ENCODE measurements at regions not wholly inside any gene's neighbourhood (a gene's known extent, or its start where the extent isn't known, plus 50 kb on each side); places are given as distances from the start of the nearest gene placed in this dataset.

DNA sequence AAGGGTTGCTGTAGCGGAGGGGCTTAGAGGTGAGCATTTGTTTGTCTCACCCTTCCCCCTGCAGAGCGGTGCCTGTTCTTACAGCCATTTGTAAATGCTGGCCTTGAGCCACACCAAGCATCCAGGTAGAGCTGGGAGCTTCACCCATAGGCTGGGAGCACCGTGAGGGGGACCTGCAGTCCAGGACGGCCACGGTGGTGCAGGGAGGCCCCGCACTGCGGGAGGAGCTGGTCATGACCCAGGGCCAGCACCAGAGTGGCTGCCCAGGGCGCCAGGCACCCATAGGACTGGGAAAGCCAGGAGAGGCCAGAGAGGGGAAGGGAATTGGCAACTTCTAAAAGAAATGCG, 197.3 kb upstream of the ADAMTS16 start:
- TF ChIP-seq TAF1 (IDR thresholded peaks at IDR 0.05; ENCODE audit: borderline replicate concordance, insufficient read depth, low read length) (no peak), SIN3A (IDR thresholded peaks at IDR 0.05; ENCODE audit: borderline replicate concordance, insufficient read depth, low read length) (no peak), FOXP2 (optimal IDR thresholded peaks at IDR 0.05; ENCODE audit: borderline replicate concordance, extremely low read depth, extremely low read length, insufficient read depth) (no peak)

DNA sequence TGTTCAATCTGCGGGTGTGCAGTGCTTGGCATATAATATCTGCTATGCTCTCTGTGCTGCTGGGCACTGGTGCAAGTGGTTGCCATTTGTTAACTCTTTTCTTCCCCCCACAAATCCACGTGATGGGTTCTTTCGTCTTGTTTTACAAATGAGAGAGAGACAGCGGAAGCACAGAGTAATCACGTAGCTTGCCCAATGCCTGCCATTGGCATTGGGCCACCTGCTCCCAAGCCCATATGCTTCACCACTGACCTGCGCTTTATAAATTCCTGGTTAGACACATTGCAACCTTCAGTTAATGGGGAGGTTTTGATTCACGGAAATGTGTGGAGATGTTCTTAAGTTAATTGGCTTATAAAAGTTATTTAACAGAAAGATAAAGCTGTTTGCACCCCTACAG, 194.8 kb upstream of the ADAMTS16 start:
- no peak for TF ChIP-seq POLR2AphosphoS5 (IDR thresholded peaks at IDR 0.05; ENCODE audit: low read depth, low read length)
- no peak for TF ChIP-seq SIN3A (IDR thresholded peaks at IDR 0.05; ENCODE audit: borderline replicate concordance, insufficient read depth, low read length)
- TF ChIP-seq, protein P1, sequence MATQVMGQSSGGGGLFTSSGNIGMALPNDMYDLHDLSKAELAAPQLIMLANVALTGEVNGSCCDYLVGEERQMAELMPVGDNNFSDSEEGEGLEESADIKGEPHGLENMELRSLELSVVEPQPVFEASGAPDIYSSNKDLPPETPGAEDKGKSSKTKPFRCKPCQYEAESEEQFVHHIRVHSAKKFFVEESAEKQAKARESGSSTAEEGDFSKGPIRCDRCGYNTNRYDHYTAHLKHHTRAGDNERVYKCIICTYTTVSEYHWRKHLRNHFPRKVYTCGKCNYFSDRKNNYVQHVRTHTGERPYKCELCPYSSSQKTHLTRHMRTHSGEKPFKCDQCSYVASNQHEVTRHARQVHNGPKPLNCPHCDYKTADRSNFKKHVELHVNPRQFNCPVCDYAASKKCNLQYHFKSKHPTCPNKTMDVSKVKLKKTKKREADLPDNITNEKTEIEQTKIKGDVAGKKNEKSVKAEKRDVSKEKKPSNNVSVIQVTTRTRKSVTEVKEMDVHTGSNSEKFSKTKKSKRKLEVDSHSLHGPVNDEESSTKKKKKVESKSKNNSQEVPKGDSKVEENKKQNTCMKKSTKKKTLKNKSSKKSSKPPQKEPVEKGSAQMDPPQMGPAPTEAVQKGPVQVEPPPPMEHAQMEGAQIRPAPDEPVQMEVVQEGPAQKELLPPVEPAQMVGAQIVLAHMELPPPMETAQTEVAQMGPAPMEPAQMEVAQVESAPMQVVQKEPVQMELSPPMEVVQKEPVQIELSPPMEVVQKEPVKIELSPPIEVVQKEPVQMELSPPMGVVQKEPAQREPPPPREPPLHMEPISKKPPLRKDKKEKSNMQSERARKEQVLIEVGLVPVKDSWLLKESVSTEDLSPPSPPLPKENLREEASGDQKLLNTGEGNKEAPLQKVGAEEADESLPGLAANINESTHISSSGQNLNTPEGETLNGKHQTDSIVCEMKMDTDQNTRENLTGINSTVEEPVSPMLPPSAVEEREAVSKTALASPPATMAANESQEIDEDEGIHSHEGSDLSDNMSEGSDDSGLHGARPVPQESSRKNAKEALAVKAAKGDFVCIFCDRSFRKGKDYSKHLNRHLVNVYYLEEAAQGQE (IDR thresholded peaks at IDR 0.05; ENCODE audit: insufficient read depth in 1 of 2, low read depth in 2 of 2, low read length in 2 of 2): no peak
- no peak for TF ChIP-seq FOXP2 (optimal IDR thresholded peaks at IDR 0.05; ENCODE audit: borderline replicate concordance, extremely low read depth, extremely low read length, insufficient read depth)
- TF ChIP-seq TAF1 (IDR thresholded peaks at IDR 0.05; ENCODE audit: borderline replicate concordance, insufficient read depth, low read length): no peak

DNA sequence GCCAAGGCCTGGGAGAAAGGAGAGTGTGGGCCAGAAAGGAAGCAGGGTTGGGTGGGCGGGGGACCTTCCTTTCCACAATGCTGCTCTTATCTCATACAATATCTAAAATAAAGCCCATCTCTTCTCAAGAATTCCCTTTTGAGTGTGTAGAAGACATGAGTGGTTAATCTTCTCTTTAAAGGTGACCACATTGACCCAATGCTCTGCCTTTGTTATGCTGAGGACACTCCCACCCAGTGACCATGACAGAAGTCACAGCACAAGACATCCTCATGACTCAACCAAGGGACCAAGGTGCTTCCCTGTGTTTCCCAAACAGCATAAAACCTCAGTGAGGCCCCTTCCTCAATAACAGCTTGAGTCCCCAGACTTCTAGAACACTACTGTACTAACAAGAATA, 193.0 kb upstream of the ADAMTS16 start:
- TF ChIP-seq, protein P1 (IDR thresholded peaks at IDR 0.05; ENCODE audit: insufficient read depth in 1 of 2, low read depth in 2 of 2, low read length in 2 of 2): no peak
- no peak for TF ChIP-seq SIN3A (IDR thresholded peaks at IDR 0.05; ENCODE audit: borderline replicate concordance, insufficient read depth, low read length)
- no peak for TF ChIP-seq POLR2AphosphoS5 (IDR thresholded peaks at IDR 0.05; ENCODE audit: low read depth, low read length)
- no peak for TF ChIP-seq TAF1 (IDR thresholded peaks at IDR 0.05; ENCODE audit: borderline replicate concordance, insufficient read depth, low read length)
- TF ChIP-seq FOXP2 (optimal IDR thresholded peaks at IDR 0.05; ENCODE audit: borderline replicate concordance, extremely low read depth, extremely low read length, insufficient read depth): no peak

DNA sequence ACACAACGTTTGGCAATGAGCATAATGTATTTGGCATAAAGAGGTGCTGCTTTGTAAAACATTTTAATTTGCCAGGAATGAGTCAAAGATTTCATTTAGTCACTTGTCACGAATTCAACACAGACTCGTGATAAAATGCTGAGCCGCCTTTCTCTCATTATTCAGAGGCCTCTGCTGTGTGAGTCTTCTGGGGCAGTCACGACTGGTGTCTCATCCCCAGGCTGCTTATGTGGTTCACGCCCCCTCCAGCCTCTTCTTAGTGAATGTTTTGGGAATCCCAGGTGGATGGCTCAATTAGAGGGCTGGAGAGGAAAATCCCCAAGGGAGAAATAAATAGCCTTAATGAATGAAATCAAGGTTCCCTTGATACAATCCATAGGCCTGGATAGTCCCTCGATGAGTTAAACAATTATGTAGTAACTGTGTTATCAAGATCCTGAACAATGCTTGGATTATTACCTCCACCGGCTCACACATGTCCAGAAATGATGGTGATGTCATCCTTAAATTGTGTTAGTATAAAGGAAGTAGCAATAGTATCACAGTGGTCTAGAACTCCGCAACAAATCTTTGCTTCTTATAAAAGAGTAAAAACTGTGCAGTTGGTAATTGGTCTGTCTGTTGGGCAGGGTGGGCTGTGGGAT, 192.1 kb upstream of the ADAMTS16 start:
- no peak for TF ChIP-seq FOXP2 (optimal IDR thresholded peaks at IDR 0.05; ENCODE audit: borderline replicate concordance, extremely low read depth, extremely low read length, insufficient read depth)
- TF ChIP-seq, protein P1 (IDR thresholded peaks at IDR 0.05; ENCODE audit: insufficient read depth in 1 of 2, low read depth in 2 of 2, low read length in 2 of 2): no peak
- TF ChIP-seq POLR2AphosphoS5 (IDR thresholded peaks at IDR 0.05; ENCODE audit: low read depth, low read length): no peak
- no peak for TF ChIP-seq TAF1 (IDR thresholded peaks at IDR 0.05; ENCODE audit: borderline replicate concordance, insufficient read depth, low read length)
- TF ChIP-seq SIN3A (IDR thresholded peaks at IDR 0.05; ENCODE audit: borderline replicate concordance, insufficient read depth, low read length): no peak

DNA sequence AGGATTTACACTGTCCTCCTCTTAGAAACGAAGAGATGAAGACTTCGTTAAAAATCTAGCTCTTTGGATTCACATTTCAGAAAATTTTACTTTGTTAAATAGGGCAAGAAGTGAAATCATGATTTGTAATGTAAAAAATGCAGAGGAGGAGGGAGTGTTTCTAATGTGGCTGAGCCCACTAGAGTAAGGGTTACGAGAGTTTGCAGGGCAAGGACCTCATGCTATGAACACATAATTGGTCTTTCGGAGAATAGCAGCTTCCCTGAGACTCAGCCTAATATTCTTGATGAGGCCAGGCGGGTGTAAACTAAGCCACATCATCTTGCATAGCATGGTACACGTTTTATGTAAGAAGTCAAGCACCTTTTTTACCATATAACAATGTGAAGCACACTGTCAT, 191.0 kb upstream of the ADAMTS16 start:
- TF ChIP-seq, protein P1 (IDR thresholded peaks at IDR 0.05; ENCODE audit: insufficient read depth in 1 of 2, low read depth in 2 of 2, low read length in 2 of 2): no peak
- TF ChIP-seq POLR2AphosphoS5 (IDR thresholded peaks at IDR 0.05; ENCODE audit: low read depth, low read length) (no peak), TAF1 (IDR thresholded peaks at IDR 0.05; ENCODE audit: borderline replicate concordance, insufficient read depth, low read length) (no peak), SIN3A (IDR thresholded peaks at IDR 0.05; ENCODE audit: borderline replicate concordance, insufficient read depth, low read length) (no peak), FOXP2 (optimal IDR thresholded peaks at IDR 0.05; ENCODE audit: borderline replicate concordance, extremely low read depth, extremely low read length, insufficient read depth) (no peak)

All from PFSK-1 (cell line).